ENCODE measurements at regions not wholly inside any gene's neighbourhood (a gene's known extent, or its start where the extent isn't known, plus 50 kb on each side); places are given as distances from the start of the nearest gene placed in this dataset.

DNA sequence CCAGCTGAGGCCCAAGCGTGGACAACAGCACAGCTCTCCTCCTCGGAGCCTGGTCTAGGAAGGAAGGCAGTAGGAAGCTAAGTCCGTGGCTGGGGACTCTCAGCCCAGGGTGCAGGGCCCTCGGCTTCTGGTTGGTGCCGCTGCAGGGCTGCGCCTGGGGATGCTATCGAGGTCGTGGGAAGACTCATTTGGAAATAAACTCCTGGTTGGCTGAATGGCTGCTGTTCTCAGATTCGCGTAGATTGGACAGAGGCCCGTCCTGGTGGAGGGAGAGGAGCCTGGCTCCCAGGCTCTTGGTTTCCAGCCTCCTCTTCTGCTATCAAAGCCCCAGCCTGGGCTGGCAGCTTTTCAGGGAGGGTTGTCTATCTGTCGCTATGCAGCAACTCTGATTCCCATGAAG lies 152.6 kb upstream of the FZD8 start:
- no peak overlapping the region for H3K4me3 ChIP-seq
- H3K36me3 ChIP-seq (ENCODE audit: control insufficient read depth in 2 of 2, insufficient read depth in 2 of 2, low read length in 1 of 2): no peaks in the 10 kb centered on the region
- ATAC-seq (no peak), DNase-seq (ENCODE audit: low read depth, low spot score) (no peak), FAIRE-seq (no peak)
- TF ChIP-seq, protein P1, sequence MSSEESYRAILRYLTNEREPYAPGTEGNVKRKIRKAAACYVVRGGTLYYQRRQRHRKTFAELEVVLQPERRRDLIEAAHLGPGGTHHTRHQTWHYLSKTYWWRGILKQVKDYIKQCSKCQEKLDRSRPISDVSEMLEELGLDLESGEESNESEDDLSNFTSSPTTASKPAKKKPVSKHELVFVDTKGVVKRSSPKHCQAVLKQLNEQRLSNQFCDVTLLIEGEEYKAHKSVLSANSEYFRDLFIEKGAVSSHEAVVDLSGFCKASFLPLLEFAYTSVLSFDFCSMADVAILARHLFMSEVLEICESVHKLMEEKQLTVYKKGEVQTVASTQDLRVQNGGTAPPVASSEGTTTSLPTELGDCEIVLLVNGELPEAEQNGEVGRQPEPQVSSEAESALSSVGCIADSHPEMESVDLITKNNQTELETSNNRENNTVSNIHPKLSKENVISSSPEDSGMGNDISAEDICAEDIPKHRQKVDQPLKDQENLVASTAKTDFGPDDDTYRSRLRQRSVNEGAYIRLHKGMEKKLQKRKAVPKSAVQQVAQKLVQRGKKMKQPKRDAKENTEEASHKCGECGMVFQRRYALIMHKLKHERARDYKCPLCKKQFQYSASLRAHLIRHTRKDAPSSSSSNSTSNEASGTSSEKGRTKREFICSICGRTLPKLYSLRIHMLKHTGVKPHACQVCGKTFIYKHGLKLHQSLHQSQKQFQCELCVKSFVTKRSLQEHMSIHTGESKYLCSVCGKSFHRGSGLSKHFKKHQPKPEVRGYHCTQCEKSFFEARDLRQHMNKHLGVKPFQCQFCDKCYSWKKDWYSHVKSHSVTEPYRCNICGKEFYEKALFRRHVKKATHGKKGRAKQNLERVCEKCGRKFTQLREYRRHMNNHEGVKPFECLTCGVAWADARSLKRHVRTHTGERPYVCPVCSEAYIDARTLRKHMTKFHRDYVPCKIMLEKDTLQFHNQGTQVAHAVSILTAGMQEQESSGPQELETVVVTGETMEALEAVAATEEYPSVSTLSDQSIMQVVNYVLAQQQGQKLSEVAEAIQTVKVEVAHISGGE (CRISPR knock-in tag; IDR thresholded peaks at IDR 0.05): no peak
- TF ChIP-seq POLR2AphosphoS2 (IDR thresholded peaks at IDR 0.05; ENCODE audit: low read depth, low read length): no peak
- TF ChIP-seq NR2C1 (IDR thresholded peaks at IDR 0.05): no peak
- H3K4me2 ChIP-seq (ENCODE audit: control insufficient read depth, insufficient read depth): no peak overlapping the region
- no peak overlapping the region for H2AFZ ChIP-seq (ENCODE audit: control insufficient read depth, low read depth, low read length)
- no peaks in the 10 kb centered on the region for H4K20me1 ChIP-seq (ENCODE audit: control insufficient read depth, insufficient read depth)
- ChIA-PET POLR2A (no interaction called here), RAD21 (ENCODE audit: unreplicated experiment) (interaction anchor here (0.7 to 0.9 kb wide), 2 partner anchors 27 to 87 kb away, joined by 3 to 4 read pairs; no protein-coding TSS in a partner anchor), SMC1A (ENCODE audit: uncharacterized antibody, unreplicated experiment) (interaction anchor here (1.4 to 1.8 kb wide), 2 partner anchors 11 to 16 kb away, joined by 6 read pairs; no protein-coding TSS in a partner anchor), CTCF (interaction anchor here (1.5 kb wide), 1 partner anchor 8 kb away, joined by 3 read pairs; no protein-coding TSS in a partner anchor)
- no peak overlapping the region for H3K9ac ChIP-seq (ENCODE audit: control insufficient read depth, insufficient read depth, low read length)
- no peaks in the 10 kb centered on the region for H3K4me1 ChIP-seq (ENCODE audit: control insufficient read depth, insufficient read depth, low read length)
- no TSS peak for BruUV-seq (replicated peaks)
- WGBS (ENCODE audit: insufficient coverage, insufficient replicate concordance, low lambda C conversion rate, missing lambda C conversion rate): 28% methylated on average over 12 of the region's 12 CpGs
- H3K9me3 ChIP-seq (replicated peaks; ENCODE audit: control insufficient read depth, insufficient read depth, low read length): no peaks in the 10 kb centered on the region
- no peak overlapping the region for H3K27ac ChIP-seq (ENCODE audit: control insufficient read depth, insufficient read depth)
- H3K79me2 ChIP-seq (ENCODE audit: control insufficient read depth, insufficient read depth, low read length): no peaks in the 10 kb centered on the region
- intact Hi-C loops (cut with micrococcal nuclease; ENCODE audit: unreplicated experiment): no loop called here
- in situ Hi-C loops (cut with MboI): loop anchor here (25.0 kb wide), 1 partner anchor 682 kb away; no protein-coding TSS in a partner anchor
- no peaks in the 10 kb centered on the region for H3K27me3 ChIP-seq (replicated peaks in 1 of 2; ENCODE audit: control insufficient read depth in 2 of 2, insufficient read depth in 2 of 2, low read length in 1 of 2)

DNA sequence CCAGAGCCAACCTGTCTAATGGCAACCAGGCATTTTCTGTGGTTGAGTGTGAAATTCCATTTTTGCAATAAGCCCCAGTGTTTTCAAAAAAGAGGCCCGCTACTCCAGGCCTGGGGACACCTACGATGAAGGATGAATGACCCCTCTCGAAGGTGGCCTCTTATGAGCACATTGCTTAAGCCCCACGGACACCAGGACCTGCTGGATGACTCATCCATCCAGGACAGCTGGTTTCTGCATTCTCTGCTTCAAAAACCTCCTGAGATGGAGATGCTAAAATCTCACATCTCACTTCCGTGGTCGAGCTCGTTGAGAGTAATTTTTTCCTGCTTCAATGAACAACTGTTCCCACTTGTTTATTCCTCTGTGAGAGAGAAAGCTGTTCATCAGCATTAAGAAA lies 150.2 kb upstream of the FZD8 start:
- no peaks in the 10 kb centered on the region for H3K27me3 ChIP-seq (replicated peaks in 1 of 2; ENCODE audit: control insufficient read depth in 2 of 2, insufficient read depth in 2 of 2, low read length in 1 of 2)
- no peaks in the 10 kb centered on the region for H3K9me3 ChIP-seq (replicated peaks; ENCODE audit: control insufficient read depth, insufficient read depth, low read length)
- no peak overlapping the region for H3K4me3 ChIP-seq
- no peaks in the 10 kb centered on the region for H4K20me1 ChIP-seq (ENCODE audit: control insufficient read depth, insufficient read depth)
- no peak overlapping the region for H3K9ac ChIP-seq (ENCODE audit: control insufficient read depth, insufficient read depth, low read length)
- ChIA-PET SMC1A (ENCODE audit: uncharacterized antibody, unreplicated experiment) (interaction anchor here (0.9 to 1.1 kb wide), 3 partner anchors 25 to 223 kb away, joined by 3 read pairs; no protein-coding TSS in a partner anchor), POLR2A (no interaction called here), CTCF (interaction anchor here (0.6 to 1.2 kb wide), 2 partner anchors 10 to 14 kb away, joined by 3 to 4 read pairs; no protein-coding TSS in a partner anchor), RAD21 (ENCODE audit: unreplicated experiment) (no interaction called here)
- in situ Hi-C loops (cut with MboI) (loop anchor here (25.0 kb wide), 1 partner anchor 680 kb away; no protein-coding TSS in a partner anchor), intact Hi-C loops (cut with micrococcal nuclease; ENCODE audit: unreplicated experiment) (no loop called here)
- H2AFZ ChIP-seq (ENCODE audit: control insufficient read depth, low read depth, low read length): no peak overlapping the region
- BruUV-seq (replicated peaks): no TSS peak
- H3K27ac ChIP-seq (ENCODE audit: control insufficient read depth, insufficient read depth): no peak overlapping the region
- ATAC-seq (peak; percentile 45; the same call in 2 of the 3 replicates), DNase-seq (ENCODE audit: low read depth, low spot score) (no peak), FAIRE-seq (no peak)
- H3K4me1 ChIP-seq (ENCODE audit: control insufficient read depth, insufficient read depth, low read length): no peaks in the 10 kb centered on the region
- TF ChIP-seq TCF12 (IDR thresholded peaks at IDR 0.05; ENCODE audit: low read depth, low read length): 0 out of 2 replicates have a peak, but pooled peaks have one; percentile 24
- TF ChIP-seq RFX5 (IDR thresholded peaks at IDR 0.05; ENCODE audit: low read depth, low read length): no peak
- H3K79me2 ChIP-seq (ENCODE audit: control insufficient read depth, insufficient read depth, low read length): no peaks in the 10 kb centered on the region
- H3K36me3 ChIP-seq (ENCODE audit: control insufficient read depth in 2 of 2, insufficient read depth in 2 of 2, low read length in 1 of 2): no peaks in the 10 kb centered on the region
- 7% methylated on average over 7 of the region's 7 CpGs for WGBS (ENCODE audit: insufficient coverage, insufficient replicate concordance, low lambda C conversion rate, missing lambda C conversion rate)
- H3K4me2 ChIP-seq (ENCODE audit: control insufficient read depth, insufficient read depth): no peak overlapping the region
